ENCODE measurements at regions not wholly inside any gene's neighbourhood (a gene's known extent, or its start where the extent isn't known, plus 50 kb on each side); places are given as distances from the start of the nearest gene placed in this dataset.
"Not testable (repeated sequence)": the region's sequence is repeated elsewhere in the genome, so short reads cannot be mapped to it uniquely, and the experiment has no call there.

- no peak for DNase-seq
Observed at GRCh38 chr4:30461218-30461617, 259.0 kb upstream of the PCDH7 start.

GRCh38 chr4:30462445-30463090 is 257.6 kb upstream of the PCDH7 start:
- no peak for DNase-seq

- DNase-seq = no peak
Observed at GRCh38 chr4:30471861-30472260, 248.3 kb upstream of the PCDH7 start.

GRCh38 chr4:30473225-30473624 is 246.9 kb upstream of the PCDH7 start:
- DNase-seq = no peak

GRCh38 chr4:30495251-30495650 is 224.9 kb upstream of the PCDH7 start:
- DNase-seq = no peak

GRCh38 chr4:30495651-30496310 is 224.4 kb upstream of the PCDH7 start:
- DNase-seq = no peak

- no peak for DNase-seq
Observed at GRCh38 chr4:30511751-30512150, 208.4 kb upstream of the PCDH7 start.

- DNase-seq = no peak
Observed at GRCh38 chr4:30518211-30518610, 202.0 kb upstream of the PCDH7 start.

- DNase-seq = no peak
Observed at GRCh38 chr4:30525662-30526315, 194.4 kb upstream of the PCDH7 start.

- DNase-seq = no peak
Observed at GRCh38 chr4:30535255-30535654, 184.9 kb upstream of the PCDH7 start.

GRCh38 chr4:30536231-30536630 is 183.9 kb upstream of the PCDH7 start:
- DNase-seq = no peak

GRCh38 chr4:30537456-30537855 is 182.7 kb upstream of the PCDH7 start:
- DNase-seq = no peak

- DNase-seq = no peak
Observed at GRCh38 chr4:30538794-30539193, 181.4 kb upstream of the PCDH7 start.

GRCh38 chr4:30543057-30543456 is 177.1 kb upstream of the PCDH7 start:
- DNase-seq = no peak

GRCh38 chr4:30553151-30553550 is 167.0 kb upstream of the PCDH7 start:
- no peak for DNase-seq

- no peak for DNase-seq
Observed at GRCh38 chr4:30553706-30554105, 166.5 kb upstream of the PCDH7 start.

- DNase-seq = no peak
Observed at GRCh38 chr4:30555775-30556174, 164.4 kb upstream of the PCDH7 start.

- DNase-seq = no peak
Observed at GRCh38 chr4:30559481-30559880, 160.7 kb upstream of the PCDH7 start.

GRCh38 chr4:30586850-30587249 is 133.3 kb upstream of the PCDH7 start:
- DNase-seq = no peak

GRCh38 chr4:30589669-30590068 is 130.5 kb upstream of the PCDH7 start:
- not testable (repeated sequence) for DNase-seq

GRCh38 chr4:30600246-30601017 is 119.7 kb upstream of the PCDH7 start:
- no peak for DNase-seq

GRCh38 chr4:30601070-30601865 is 118.9 kb upstream of the PCDH7 start:
- DNase-seq = no peak
